KG1 (cell line): ENCODE measurements at regions not wholly inside any gene's neighbourhood (a gene's known extent, or its start where the extent isn't known, plus 50 kb on each side); places are given as distances from the start of the nearest gene placed in this dataset.
"Not testable (repeated sequence)": the region's sequence is repeated elsewhere in the genome, so short reads cannot be mapped to it uniquely, and the experiment has no call there.

Experiments used
- DNase-seq: peaks from one replicate; lab custom pipeline; 2025; lab: John Stamatoyannopoulos, UW

- DNase-seq, result not testable (repeated sequence)
These were observed 1006.2 kb upstream of the KCND2 start for GRCh38 chr7:119266790-119267189.

GRCh38 chr7:119270045-119270464 is 1002.9 kb upstream of the KCND2 start:
- peak; percentile 62 for DNase-seq

GRCh38 chr7:119270644-119271043 is 1002.3 kb upstream of the KCND2 start:
- no peak for DNase-seq

GRCh38 chr7:119271147-119271779 is 1001.7 kb upstream of the KCND2 start:
- no peak for DNase-seq

GRCh38 chr7:119281181-119281846 is 991.7 kb upstream of the KCND2 start:
- DNase-seq, result no peak

- no peak for DNase-seq
These were observed 989.6 kb upstream of the KCND2 start for GRCh38 chr7:119283353-119283752.

- no peak for DNase-seq
These were observed 984.6 kb upstream of the KCND2 start for GRCh38 chr7:119288416-119288815.

GRCh38 chr7:119300341-119300740 is 972.6 kb upstream of the KCND2 start:
- DNase-seq, result not testable (repeated sequence)

GRCh38 chr7:119320316-119320715 is 952.7 kb upstream of the KCND2 start:
- no peak for DNase-seq

GRCh38 chr7:119329715-119330114 is 943.3 kb upstream of the KCND2 start:
- DNase-seq, result no peak

- no peak for DNase-seq
These were observed 937.6 kb upstream of the KCND2 start for GRCh38 chr7:119335405-119335804.

GRCh38 chr7:119341822-119342221 is 931.2 kb upstream of the KCND2 start:
- no peak for DNase-seq

- DNase-seq, result no peak
These were observed 929.7 kb upstream of the KCND2 start for GRCh38 chr7:119343289-119343688.

- DNase-seq, result no peak
These were observed 928.5 kb upstream of the KCND2 start for GRCh38 chr7:119344466-119344865.

- no peak for DNase-seq
These were observed 924.5 kb upstream of the KCND2 start for GRCh38 chr7:119348491-119348890.

GRCh38 chr7:119350334-119350733 is 922.6 kb upstream of the KCND2 start:
- no peak for DNase-seq

GRCh38 chr7:119351320-119351719 is 921.7 kb upstream of the KCND2 start:
- no peak for DNase-seq

GRCh38 chr7:119374436-119374835 is 898.5 kb upstream of the KCND2 start:
- DNase-seq, result no peak

GRCh38 chr7:119377861-119378260 is 895.1 kb upstream of the KCND2 start:
- no peak for DNase-seq

- no peak for DNase-seq
These were observed 890.2 kb upstream of the KCND2 start for GRCh38 chr7:119382726-119383125.

- no peak for DNase-seq
These were observed 878.0 kb upstream of the KCND2 start for GRCh38 chr7:119395024-119395423.

- no peak for DNase-seq
These were observed 875.8 kb upstream of the KCND2 start for GRCh38 chr7:119397156-119397555.

- no peak for DNase-seq
These were observed 864.4 kb upstream of the KCND2 start for GRCh38 chr7:119408596-119408995.

- DNase-seq, result no peak
These were observed 859.6 kb upstream of the KCND2 start for GRCh38 chr7:119413314-119413805.
